HepG2 (cell line): ENCODE measurements at regions not wholly inside any gene's neighbourhood (a gene's known extent, or its start where the extent isn't known, plus 50 kb on each side); places are given as distances from the start of the nearest gene placed in this dataset.

Experiments used
- ATAC-seq: fragments of 200-7000 bp; cut with Tn5 transposase; 3 replicates; pipeline ENCODE4 v1.9.1; 2020; ENCODE audit warnings: mild to moderate bottlenecking, moderate library complexity
- BruUV-seq: library from RNA; stranded (reverse); fragments of 400-500 nt; replicated peaks from 2 replicates; lab custom pipeline; 2021; lab: Mats Ljungman, UMichigan
- CTCF ChIA-PET: fragments of 300-600 bp; formaldehyde crosslinking; extraction: SDS; loops from one replicate; lab custom pipeline; 2021; ENCODE audit warnings: low total read pairs, inconsistent platforms, low intra/inter-chr PET ratio; lab: Yijun Ruan, JAX
- POLR2A ChIA-PET: fragments of 350-600 bp; sonication (Branson Sonifier 250); formaldehyde crosslinking; loops from one replicate; lab custom pipeline; 2020; ENCODE audit warnings: antibody characterized with exemption, inconsistent platforms; lab: Yijun Ruan, JAX
- DNase-seq: peaks from one replicate; pipeline ENCODE4 v3.0.0-alpha.2; 2015; ENCODE audit warnings: low spot score
- FAIRE-seq: peaks from 3 replicates; lab custom pipeline; 2011; peaks lifted over from hg19 to GRCh38; lab: Jason Lieb, UNC
- H2AFZ ChIP-seq: one replicate; pipeline ENCODE4 v1.6.1; 2011; ENCODE audit warnings: low read length, inconsistent platforms
- H3K27ac ChIP-seq: fragments of 300-600 bp; 3 replicates; pipeline ENCODE4 v1.8.0; 2011; ENCODE audit warnings: mixed run types, mild to moderate bottlenecking, mixed read lengths, low read length, inconsistent platforms; ENCODE audit not compliant: insufficient read depth; ENCODE audit errors: extremely low read length
- H3K27me3 ChIP-seq, 2 experiments: fragments of 200-600 bp in 1 of 2; 2 replicates in 1 of 2; 3 replicates in 1 of 2; pipeline versions ENCODE4 v1.6.0 to v1.8.0; 2011; ENCODE audit warnings: low read length in 2 of 2, mild to moderate bottlenecking in 2 of 2, moderate library complexity in 2 of 2, inconsistent platforms in 1 of 2; ENCODE audit not compliant: insufficient read depth in 2 of 2, control insufficient read depth in 1 of 2
- H3K36me3 ChIP-seq, 2 experiments: fragments of 200-600 bp in 1 of 2; replicated peaks in 1 of 2; 2 replicates in 1 of 2; 3 replicates in 1 of 2; pipeline versions ENCODE4 v1.5.1 to v1.8.0; 2011; ENCODE audit warnings: low read length in 2 of 2, inconsistent platforms in 1 of 2; ENCODE audit not compliant: insufficient read depth in 2 of 2, control insufficient read depth in 1 of 2
- H3K4me1 ChIP-seq: 2 replicates; pipeline ENCODE4 v1.5.1; 2012; ENCODE audit warnings: low read length, inconsistent platforms; ENCODE audit not compliant: insufficient read depth
- H3K4me2 ChIP-seq: 2 replicates; pipeline ENCODE4 v1.6.0; 2011; ENCODE audit warnings: low read depth, low read length, inconsistent platforms
- H3K4me3 ChIP-seq, 3 experiments: fragments of 200-600 bp in 1 of 3; sonication (generic), shearing (Covaris generic) in 1 of 3; replicated peaks in 1 of 3; 2 replicates each; pipeline ENCODE4 v1.5.1; 2011 to 2016; ENCODE audit warnings: low read length in 3 of 3, inconsistent platforms in 2 of 3, low read depth in 2 of 3, mild to moderate bottlenecking in 2 of 3, control low read depth in 1 of 3, mixed read lengths in 1 of 3; ENCODE audit not compliant: insufficient read depth in 1 of 3
- H3K79me2 ChIP-seq: one replicate; pipeline ENCODE4 v1.6.1; 2011; ENCODE audit warnings: low read length, inconsistent platforms; ENCODE audit not compliant: insufficient read depth
- H3K9ac ChIP-seq: 2 replicates; pipeline ENCODE4 v1.6.0; 2011; ENCODE audit warnings: mild to moderate bottlenecking, low read depth, low read length, inconsistent platforms; ENCODE audit not compliant: insufficient read depth
- H3K9me3 ChIP-seq: 2 replicates; pipeline ENCODE4 v1.5.1; 2012; ENCODE audit warnings: mild to moderate bottlenecking, low read length
- H4K20me1 ChIP-seq: 2 replicates; pipeline ENCODE4 v1.6.0; 2011; ENCODE audit warnings: inconsistent platforms, mild to moderate bottlenecking, low read length, moderate library complexity; ENCODE audit not compliant: insufficient read depth
- GATAD2A ChIP-seq: IDR thresholded peaks from 2 replicates; pipeline ENCODE4 v1.6.1; 2016
- KDM5A ChIP-seq: fragments of 200-600 bp; sonication (generic); IDR thresholded peaks from 2 replicates; pipeline ENCODE4 v1.7.0; 2018; ENCODE audit warnings: antibody characterized with exemption, mild to moderate bottlenecking, low read length, borderline replicate concordance
- RARG ChIP-seq: sonication (generic); formaldehyde crosslinking; IDR thresholded peaks from 2 replicates; pipeline ENCODE4 v1.4.0; 2020; ENCODE audit warnings: low read depth, mild to moderate bottlenecking, missing genetic modification reagents
- SMAD1 ChIP-seq: sonication (generic); formaldehyde crosslinking; IDR thresholded peaks from 2 replicates; pipeline ENCODE4 v1.4.0; 2020; ENCODE audit warnings: missing genetic modification reagents, low read depth, mild to moderate bottlenecking, borderline replicate concordance
- ZBTB38 ChIP-seq: sonication (generic); formaldehyde crosslinking; IDR thresholded peaks from 2 replicates; pipeline ENCODE4 v1.5.1; 2020; ENCODE audit warnings: mild to moderate bottlenecking, missing genetic modification reagents
- ZBTB4 ChIP-seq: sonication (generic); formaldehyde crosslinking; IDR thresholded peaks from 2 replicates; pipeline ENCODE4 v1.4.0; 2020; ENCODE audit warnings: missing genetic modification reagents, mild to moderate bottlenecking, borderline replicate concordance
- ZNF143 ChIP-seq: sonication (generic); formaldehyde crosslinking; IDR thresholded peaks from 2 replicates; pipeline ENCODE4 v1.4.0; 2020; ENCODE audit warnings: missing genetic modification reagents
- ZNF616 ChIP-seq: sonication (generic); formaldehyde crosslinking; IDR thresholded peaks from 2 replicates; pipeline ENCODE4 v1.5.0; 2020; ENCODE audit warnings: low read depth, mild to moderate bottlenecking, missing genetic modification reagents
- WGBS: methylation state at CpG from one replicate; pipeline ENCODE4 v1.1.6; 2017; ENCODE audit warnings: low lambda C conversion rate; 5-methylcytosine and 5-hydroxymethylcytosine counted together
- in situ Hi-C: cut with HindIII; loops from 2 replicates; pipeline ENCODE4 v1.10.0; 2017; ENCODE audit warnings: low pct_unique_long_range_greater_than_20kb; ENCODE audit not compliant: extremely low pct_ligation_motif_present
- intact Hi-C: fragments of 100-400 bp; cut with micrococcal nuclease; formaldehyde crosslinking; loops from one replicate; pipeline ENCODE4 v1.10.0; 2022; ENCODE audit not compliant: unreplicated experiment
- TF ChIP-seq, protein P1 (sequence below): IDR thresholded peaks from 2 replicates; pipeline ENCODE4 v1.6.1; 2012; ENCODE audit warnings: inconsistent platforms
- TF ChIP-seq, protein P2 (sequence below): sonication (generic); formaldehyde crosslinking; IDR thresholded peaks from 2 replicates; pipeline ENCODE4 v1.5.1; 2020; ENCODE audit warnings: mild to moderate bottlenecking, missing genetic modification reagents, borderline replicate concordance

DNA sequence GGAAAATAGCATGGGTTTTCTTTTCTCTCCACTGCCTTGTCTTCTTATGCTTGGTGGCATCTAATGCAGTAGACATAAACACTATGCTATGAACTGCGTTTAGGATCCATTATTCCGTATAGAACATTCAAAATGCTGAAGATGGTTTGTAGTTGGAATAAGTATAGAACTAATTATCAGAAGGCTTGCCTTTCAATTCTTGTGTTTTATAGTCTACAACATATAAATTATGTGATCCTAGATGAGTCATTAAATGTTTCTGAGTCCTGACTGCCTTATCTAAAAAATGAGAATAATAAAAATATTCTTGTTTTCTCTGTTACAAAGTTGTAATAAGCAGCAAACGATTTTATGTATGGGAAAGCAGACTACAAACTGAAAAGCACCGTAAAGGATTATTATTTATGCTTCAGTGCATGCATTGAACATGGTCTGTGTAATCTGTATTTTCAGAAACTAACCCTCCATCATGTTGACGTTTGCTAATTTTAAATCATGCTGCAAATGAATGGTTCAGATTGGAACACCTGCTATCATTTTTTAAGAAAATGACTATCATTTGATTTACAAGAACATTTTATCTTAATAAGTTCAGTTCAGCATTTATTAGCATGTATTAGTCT lies 335.9 kb upstream of the AADAT start (continued):
- TF ChIP-seq, protein P1, sequence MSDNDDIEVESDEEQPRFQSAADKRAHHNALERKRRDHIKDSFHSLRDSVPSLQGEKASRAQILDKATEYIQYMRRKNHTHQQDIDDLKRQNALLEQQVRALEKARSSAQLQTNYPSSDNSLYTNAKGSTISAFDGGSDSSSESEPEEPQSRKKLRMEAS = no peak

GRCh38 chr4:170425040-170425439 lies 335.3 kb upstream of the AADAT start:
- intact Hi-C loops = no loop called here
- no peak overlapping the region for H3K9ac ChIP-seq
- H2AFZ ChIP-seq = no peak overlapping the region
- POLR2A ChIA-PET = no interaction called here
- H3K4me3 ChIP-seq = no peak overlapping the region
- in situ Hi-C loops = no loop called here
- H3K4me1 ChIP-seq = no peaks in the 10 kb centered on the region
- H3K27me3 ChIP-seq = no peaks in the 10 kb centered on the region
- FAIRE-seq (no peak), DNase-seq (no peak), ATAC-seq (no peak)
- no peaks in the 10 kb centered on the region for H3K36me3 ChIP-seq
- H4K20me1 ChIP-seq = no peaks in the 10 kb centered on the region
- no peak overlapping the region for H3K27ac ChIP-seq
- BruUV-seq = no TSS peak
- H3K4me2 ChIP-seq = no peak overlapping the region
- WGBS = 0% methylated on average over 1 of the region's 1 CpG
- TF ChIP-seq, protein P2, sequence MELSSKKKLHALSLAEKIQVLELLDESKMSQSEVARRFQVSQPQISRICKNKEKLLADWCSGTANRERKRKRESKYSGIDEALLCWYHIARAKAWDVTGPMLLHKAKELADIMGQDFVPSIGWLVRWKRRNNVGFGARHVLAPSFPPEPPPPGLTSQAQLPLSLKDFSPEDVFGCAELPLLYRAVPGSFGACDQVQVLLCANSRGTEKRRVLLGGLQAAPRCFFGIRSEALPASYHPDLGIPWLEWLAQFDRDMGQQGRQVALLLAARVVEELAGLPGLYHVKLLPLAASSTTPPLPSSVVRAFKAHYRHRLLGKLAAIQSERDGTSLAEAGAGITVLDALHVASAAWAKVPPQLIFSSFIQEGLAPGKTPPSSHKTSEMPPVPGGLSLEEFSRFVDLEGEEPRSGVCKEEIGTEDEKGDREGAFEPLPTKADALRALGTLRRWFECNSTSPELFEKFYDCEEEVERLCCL (CRISPR knock-in tag) = no peak
- TF ChIP-seq ZNF143 (CRISPR knock-in tag) = no peak
- no peak for TF ChIP-seq ZBTB4 (CRISPR knock-in tag)
- TF ChIP-seq ZBTB38 (CRISPR knock-in tag) = no peak
- TF ChIP-seq SMAD1 = no peak
- no peak for TF ChIP-seq ZNF616 (CRISPR knock-in tag)
- TF ChIP-seq KDM5A = no peak
- TF ChIP-seq RARG (CRISPR knock-in tag) = no peak
- TF ChIP-seq GATAD2A = no peak
- H3K9me3 ChIP-seq = no peaks in the 10 kb centered on the region
- CTCF ChIA-PET = no interaction called here
- H3K79me2 ChIP-seq = no peaks in the 10 kb centered on the region
